ENCODE measurements at regions not wholly inside any gene's neighbourhood (a gene's known extent, or its start where the extent isn't known, plus 50 kb on each side); places are given as distances from the start of the nearest gene placed in this dataset.
A peak's percentile ranks its signal among the peaks of the same experiment; 100 is the strongest.

- no peak for DNase-seq (ENCODE audit: low read depth)
Measured at GRCh38 chr2:15764683-15765011, 173.0 kb downstream of the DDX1 start.

- DNase-seq (ENCODE audit: low read depth): no peak
Measured at GRCh38 chr2:15765211-15765610, 173.5 kb downstream of the DDX1 start.

- no peak for DNase-seq (ENCODE audit: low read depth)
Measured at GRCh38 chr2:15765686-15766302, 174.1 kb downstream of the DDX1 start.

- DNase-seq (ENCODE audit: low read depth): no peak
Measured at GRCh38 chr2:15766303-15766861, 174.0 kb upstream of the MYCN start.

GRCh38 chr2:15766911-15767597, 173.3 kb upstream of the MYCN start:
- no peak for DNase-seq (ENCODE audit: low read depth)

GRCh38 chr2:15767679-15768078, 172.7 kb upstream of the MYCN start:
- no peak for DNase-seq (ENCODE audit: low read depth)

- DNase-seq (ENCODE audit: low read depth): no peak
Measured at GRCh38 chr2:15768142-15768541, 172.2 kb upstream of the MYCN start.

GRCh38 chr2:15768615-15769014, 171.7 kb upstream of the MYCN start:
- no peak for DNase-seq (ENCODE audit: low read depth)

- no peak for DNase-seq (ENCODE audit: low read depth)
Measured at GRCh38 chr2:15769235-15769634, 171.1 kb upstream of the MYCN start.

- no peak for DNase-seq (ENCODE audit: low read depth)
Measured at GRCh38 chr2:15769676-15770547, 170.4 kb upstream of the MYCN start.

- no peak for DNase-seq (ENCODE audit: low read depth)
Measured at GRCh38 chr2:15770606-15771005, 169.7 kb upstream of the MYCN start.

- no peak for DNase-seq (ENCODE audit: low read depth)
Measured at GRCh38 chr2:15771124-15771523, 169.2 kb upstream of the MYCN start.

- peak; percentile 46 for DNase-seq (ENCODE audit: low read depth)
Measured at GRCh38 chr2:15772086-15772595, 168.2 kb upstream of the MYCN start.

GRCh38 chr2:15772681-15773080, 167.7 kb upstream of the MYCN start:
- no peak for DNase-seq (ENCODE audit: low read depth)

- DNase-seq (ENCODE audit: low read depth): no peak
Measured at GRCh38 chr2:15773204-15773603, 167.1 kb upstream of the MYCN start.

- no peak for DNase-seq (ENCODE audit: low read depth)
Measured at GRCh38 chr2:15773846-15774245, 166.5 kb upstream of the MYCN start.

- no peak for DNase-seq (ENCODE audit: low read depth)
Measured at GRCh38 chr2:15775753-15776628, 164.4 kb upstream of the MYCN start.

- no peak for DNase-seq (ENCODE audit: low read depth)
Measured at GRCh38 chr2:15776629-15776919, 163.8 kb upstream of the MYCN start.

GRCh38 chr2:15776992-15777702, 163.2 kb upstream of the MYCN start:
- no peak for DNase-seq (ENCODE audit: low read depth)

- DNase-seq (ENCODE audit: low read depth): no peak
Measured at GRCh38 chr2:15777795-15778371, 162.5 kb upstream of the MYCN start.

Data from HT1080 (cell line).